ENCODE measurements at regions not wholly inside any gene's neighbourhood (a gene's known extent, or its start where the extent isn't known, plus 50 kb on each side); places are given as distances from the start of the nearest gene placed in this dataset.

GRCh38 chr5:102700120-102700831 is 54.8 kb upstream of the PAM start:
- no peaks in the 10 kb centered on the region for H3K36me3 Mint-ChIP-seq (ENCODE audit: low read depth)
- no peak for TF ChIP-seq NANOG (IDR thresholded peaks at IDR 0.05; ENCODE audit: borderline replicate concordance)

GRCh38 chr5:102700916-102701315 is 54.2 kb upstream of the PAM start:
- TF ChIP-seq ZNF114 (CRISPR knock-in tag; IDR thresholded peaks at IDR 0.05), result no peak
- TF ChIP-seq STAT1 (IDR thresholded peaks at IDR 0.05; ENCODE audit: unreplicated experiment), result no peak
- Mint-ChIP-seq H3K4me1 (peaks cover 7% of the 10 kb centered on the region; the same call in 1 of the 3 replicates), H3K36me3 (ENCODE audit: low read depth) (no peaks in the 10 kb centered on the region), H3K27ac (no peak overlapping the region), H3K27me3 (ENCODE audit: insufficient read depth, low read depth, poor library complexity) (no peaks in the 10 kb centered on the region), H3K9me3 (no peaks in the 10 kb centered on the region), H3K4me3 (no peak overlapping the region)
- Histone ChIP-seq H3K4me3 (no peak overlapping the region), H3F3A (replicated peaks; ENCODE audit: low read depth) (no peaks in the 10 kb centered on the region), H3K4me1 (ENCODE audit: insufficient read depth) (no peaks in the 10 kb centered on the region), H4K20me1 (replicated peaks; ENCODE audit: insufficient read depth) (no peaks in the 10 kb centered on the region), H3K27ac (ENCODE audit: low read depth) (no peak overlapping the region), H3K27me3 (ENCODE audit: insufficient read depth) (no peaks in the 10 kb centered on the region), H3K79me2 (replicated peaks; ENCODE audit: insufficient read depth) (no peaks in the 10 kb centered on the region), H3K36me3 (ENCODE audit: insufficient read depth) (no peaks in the 10 kb centered on the region), H3K4me2 (no peak overlapping the region), H2AFZ (no peak overlapping the region), H3K9me2 (ENCODE audit: insufficient read depth) (no peaks in the 10 kb centered on the region; the same call in 1 of the 2 replicates)
- DNase-seq (ENCODE audit: low spot score) (no peak), ATAC-seq (no peak)

More at GRCh38 chr5:102700120-102700831, 54.8 kb upstream of the PAM start:
- H3K4me3 Mint-ChIP-seq, result no peak overlapping the region
- H3K9me2 ChIP-seq (ENCODE audit: insufficient read depth), result no peaks in the 10 kb centered on the region; the same call in 1 of the 2 replicates
- H3K4me3 ChIP-seq, result no peak overlapping the region
- no peak overlapping the region for H3K27ac Mint-ChIP-seq
- no peaks in the 10 kb centered on the region for H3K27me3 ChIP-seq (ENCODE audit: insufficient read depth)
- no peaks in the 10 kb centered on the region for H3K9me3 Mint-ChIP-seq
- no peaks in the 10 kb centered on the region for H4K20me1 ChIP-seq (replicated peaks; ENCODE audit: insufficient read depth)
- H3K27me3 Mint-ChIP-seq (ENCODE audit: insufficient read depth, low read depth, poor library complexity), result no peaks in the 10 kb centered on the region
- H3K4me1 ChIP-seq (ENCODE audit: insufficient read depth), result no peaks in the 10 kb centered on the region
- ATAC-seq (no peak), DNase-seq (ENCODE audit: low spot score) (no peak)
- no peak overlapping the region for H3K4me2 ChIP-seq
- H3K27ac ChIP-seq (ENCODE audit: low read depth), result no peak overlapping the region
- H3K36me3 ChIP-seq (ENCODE audit: insufficient read depth), result no peaks in the 10 kb centered on the region
- H2AFZ ChIP-seq, result no peak overlapping the region
- H3K79me2 ChIP-seq (replicated peaks; ENCODE audit: insufficient read depth), result no peaks in the 10 kb centered on the region
- H3F3A ChIP-seq (replicated peaks; ENCODE audit: low read depth), result no peaks in the 10 kb centered on the region
- H3K4me1 Mint-ChIP-seq, result peaks cover 7% of the 10 kb centered on the region; the same call in 1 of the 3 replicates

DNA sequence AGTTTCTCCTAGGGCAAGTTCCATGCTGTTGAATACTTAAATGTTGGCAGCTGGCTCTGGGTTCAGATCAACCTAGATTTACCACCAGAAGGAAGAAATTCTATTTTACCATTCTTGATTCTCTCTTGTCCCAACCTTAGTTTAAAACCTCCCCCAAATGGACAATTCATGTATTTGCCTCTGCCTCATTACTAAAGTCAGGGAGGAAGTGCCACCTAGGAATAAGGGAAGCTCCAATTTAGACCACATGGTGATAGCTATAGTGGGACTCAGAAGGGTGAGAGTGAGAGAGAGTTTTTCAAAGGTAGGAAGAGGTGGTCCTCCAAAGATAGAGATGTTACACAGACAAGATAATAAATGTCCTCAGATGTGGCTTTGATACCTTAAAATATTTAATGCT is 53.4 kb upstream of the PAM start:
- Mint-ChIP-seq H3K4me1 (peaks cover 7% of the 10 kb centered on the region; the same call in 1 of the 3 replicates), H3K36me3 (ENCODE audit: low read depth) (no peaks in the 10 kb centered on the region), H3K9me3 (no peaks in the 10 kb centered on the region), H3K4me3 (no peak overlapping the region), H3K27me3 (ENCODE audit: insufficient read depth, low read depth, poor library complexity) (no peaks in the 10 kb centered on the region), H3K27ac (no peak overlapping the region)
- H3K27me3 ChIP-seq (ENCODE audit: insufficient read depth), result no peaks in the 10 kb centered on the region
- ATAC-seq (no peak), DNase-seq (ENCODE audit: low spot score) (no peak)
- no peak overlapping the region for H3K4me2 ChIP-seq
- H3K79me2 ChIP-seq (replicated peaks; ENCODE audit: insufficient read depth), result no peaks in the 10 kb centered on the region
- no peaks in the 10 kb centered on the region for H3F3A ChIP-seq (replicated peaks; ENCODE audit: low read depth)
- H3K4me3 ChIP-seq, result no peak overlapping the region
- no peaks in the 10 kb centered on the region for H4K20me1 ChIP-seq (replicated peaks; ENCODE audit: insufficient read depth)
- H3K4me1 ChIP-seq (ENCODE audit: insufficient read depth), result no peaks in the 10 kb centered on the region
- no peak overlapping the region for H3K27ac ChIP-seq (ENCODE audit: low read depth)
- no peaks in the 10 kb centered on the region for H3K36me3 ChIP-seq (ENCODE audit: insufficient read depth)
- no peaks in the 10 kb centered on the region for H3K9me2 ChIP-seq (ENCODE audit: insufficient read depth)
- H2AFZ ChIP-seq, result no peak overlapping the region
- no peak for TF ChIP-seq POLR2AphosphoS5 (IDR thresholded peaks at IDR 0.05; ENCODE audit: low read depth)
- TF ChIP-seq STAT1 (IDR thresholded peaks at IDR 0.05; ENCODE audit: unreplicated experiment), result no peak
- no peak for TF ChIP-seq EZH2phosphoT487 (IDR thresholded peaks at IDR 0.05; ENCODE audit: unreplicated experiment)
- TF ChIP-seq, protein P1, sequence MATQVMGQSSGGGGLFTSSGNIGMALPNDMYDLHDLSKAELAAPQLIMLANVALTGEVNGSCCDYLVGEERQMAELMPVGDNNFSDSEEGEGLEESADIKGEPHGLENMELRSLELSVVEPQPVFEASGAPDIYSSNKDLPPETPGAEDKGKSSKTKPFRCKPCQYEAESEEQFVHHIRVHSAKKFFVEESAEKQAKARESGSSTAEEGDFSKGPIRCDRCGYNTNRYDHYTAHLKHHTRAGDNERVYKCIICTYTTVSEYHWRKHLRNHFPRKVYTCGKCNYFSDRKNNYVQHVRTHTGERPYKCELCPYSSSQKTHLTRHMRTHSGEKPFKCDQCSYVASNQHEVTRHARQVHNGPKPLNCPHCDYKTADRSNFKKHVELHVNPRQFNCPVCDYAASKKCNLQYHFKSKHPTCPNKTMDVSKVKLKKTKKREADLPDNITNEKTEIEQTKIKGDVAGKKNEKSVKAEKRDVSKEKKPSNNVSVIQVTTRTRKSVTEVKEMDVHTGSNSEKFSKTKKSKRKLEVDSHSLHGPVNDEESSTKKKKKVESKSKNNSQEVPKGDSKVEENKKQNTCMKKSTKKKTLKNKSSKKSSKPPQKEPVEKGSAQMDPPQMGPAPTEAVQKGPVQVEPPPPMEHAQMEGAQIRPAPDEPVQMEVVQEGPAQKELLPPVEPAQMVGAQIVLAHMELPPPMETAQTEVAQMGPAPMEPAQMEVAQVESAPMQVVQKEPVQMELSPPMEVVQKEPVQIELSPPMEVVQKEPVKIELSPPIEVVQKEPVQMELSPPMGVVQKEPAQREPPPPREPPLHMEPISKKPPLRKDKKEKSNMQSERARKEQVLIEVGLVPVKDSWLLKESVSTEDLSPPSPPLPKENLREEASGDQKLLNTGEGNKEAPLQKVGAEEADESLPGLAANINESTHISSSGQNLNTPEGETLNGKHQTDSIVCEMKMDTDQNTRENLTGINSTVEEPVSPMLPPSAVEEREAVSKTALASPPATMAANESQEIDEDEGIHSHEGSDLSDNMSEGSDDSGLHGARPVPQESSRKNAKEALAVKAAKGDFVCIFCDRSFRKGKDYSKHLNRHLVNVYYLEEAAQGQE (IDR thresholded peaks at IDR 0.05; ENCODE audit: unreplicated experiment), result no peak
- TF ChIP-seq, protein P2, sequence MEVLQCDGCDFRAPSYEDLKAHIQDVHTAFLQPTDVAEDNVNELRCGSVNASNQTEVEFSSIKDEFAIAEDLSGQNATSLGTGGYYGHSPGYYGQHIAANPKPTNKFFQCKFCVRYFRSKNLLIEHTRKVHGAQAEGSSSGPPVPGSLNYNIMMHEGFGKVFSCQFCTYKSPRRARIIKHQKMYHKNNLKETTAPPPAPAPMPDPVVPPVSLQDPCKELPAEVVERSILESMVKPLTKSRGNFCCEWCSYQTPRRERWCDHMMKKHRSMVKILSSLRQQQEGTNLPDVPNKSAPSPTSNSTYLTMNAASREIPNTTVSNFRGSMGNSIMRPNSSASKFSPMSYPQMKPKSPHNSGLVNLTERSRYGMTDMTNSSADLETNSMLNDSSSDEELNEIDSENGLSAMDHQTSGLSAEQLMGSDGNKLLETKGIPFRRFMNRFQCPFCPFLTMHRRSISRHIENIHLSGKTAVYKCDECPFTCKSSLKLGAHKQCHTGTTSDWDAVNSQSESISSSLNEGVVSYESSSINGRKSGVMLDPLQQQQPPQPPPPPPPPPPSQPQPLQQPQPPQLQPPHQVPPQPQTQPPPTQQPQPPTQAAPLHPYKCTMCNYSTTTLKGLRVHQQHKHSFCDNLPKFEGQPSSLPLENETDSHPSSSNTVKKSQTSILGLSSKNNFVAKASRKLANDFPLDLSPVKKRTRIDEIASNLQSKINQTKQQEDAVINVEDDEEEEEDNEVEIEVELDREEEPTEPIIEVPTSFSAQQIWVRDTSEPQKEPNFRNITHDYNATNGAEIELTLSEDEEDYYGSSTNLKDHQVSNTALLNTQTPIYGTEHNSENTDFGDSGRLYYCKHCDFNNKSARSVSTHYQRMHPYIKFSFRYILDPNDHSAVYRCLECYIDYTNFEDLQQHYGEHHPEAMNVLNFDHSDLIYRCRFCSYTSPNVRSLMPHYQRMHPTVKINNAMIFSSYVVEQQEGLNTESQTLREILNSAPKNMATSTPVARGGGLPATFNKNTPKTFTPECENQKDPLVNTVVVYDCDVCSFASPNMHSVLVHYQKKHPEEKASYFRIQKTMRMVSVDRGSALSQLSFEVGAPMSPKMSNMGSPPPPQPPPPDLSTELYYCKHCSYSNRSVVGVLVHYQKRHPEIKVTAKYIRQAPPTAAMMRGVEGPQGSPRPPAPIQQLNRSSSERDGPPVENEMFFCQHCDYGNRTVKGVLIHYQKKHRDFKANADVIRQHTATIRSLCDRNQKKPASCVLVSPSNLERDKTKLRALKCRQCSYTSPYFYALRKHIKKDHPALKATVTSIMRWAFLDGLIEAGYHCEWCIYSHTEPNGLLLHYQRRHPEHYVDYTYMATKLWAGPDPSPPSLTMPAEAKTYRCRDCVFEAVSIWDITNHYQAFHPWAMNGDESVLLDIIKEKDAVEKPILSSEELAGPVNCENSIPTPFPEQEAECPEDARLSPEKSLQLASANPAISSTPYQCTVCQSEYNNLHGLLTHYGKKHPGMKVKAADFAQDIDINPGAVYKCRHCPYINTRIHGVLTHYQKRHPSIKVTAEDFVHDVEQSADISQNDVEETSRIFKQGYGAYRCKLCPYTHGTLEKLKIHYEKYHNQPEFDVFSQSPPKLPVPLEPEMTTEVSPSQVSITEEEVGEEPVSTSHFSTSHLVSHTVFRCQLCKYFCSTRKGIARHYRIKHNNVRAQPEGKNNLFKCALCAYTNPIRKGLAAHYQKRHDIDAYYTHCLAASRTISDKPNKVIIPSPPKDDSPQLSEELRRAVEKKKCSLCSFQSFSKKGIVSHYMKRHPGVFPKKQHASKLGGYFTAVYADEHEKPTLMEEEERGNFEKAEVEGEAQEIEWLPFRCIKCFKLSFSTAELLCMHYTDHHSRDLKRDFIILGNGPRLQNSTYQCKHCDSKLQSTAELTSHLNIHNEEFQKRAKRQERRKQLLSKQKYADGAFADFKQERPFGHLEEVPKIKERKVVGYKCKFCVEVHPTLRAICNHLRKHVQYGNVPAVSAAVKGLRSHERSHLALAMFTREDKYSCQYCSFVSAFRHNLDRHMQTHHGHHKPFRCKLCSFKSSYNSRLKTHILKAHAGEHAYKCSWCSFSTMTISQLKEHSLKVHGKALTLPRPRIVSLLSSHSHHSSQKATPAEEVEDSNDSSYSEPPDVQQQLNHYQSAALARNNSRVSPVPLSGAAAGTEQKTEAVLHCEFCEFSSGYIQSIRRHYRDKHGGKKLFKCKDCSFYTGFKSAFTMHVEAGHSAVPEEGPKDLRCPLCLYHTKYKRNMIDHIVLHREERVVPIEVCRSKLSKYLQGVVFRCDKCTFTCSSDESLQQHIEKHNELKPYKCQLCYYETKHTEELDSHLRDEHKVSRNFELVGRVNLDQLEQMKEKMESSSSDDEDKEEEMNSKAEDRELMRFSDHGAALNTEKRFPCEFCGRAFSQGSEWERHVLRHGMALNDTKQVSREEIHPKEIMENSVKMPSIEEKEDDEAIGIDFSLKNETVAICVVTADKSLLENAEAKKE (CRISPR knock-in tag; IDR thresholded peaks at IDR 0.05), result no peak
